22Rv1 (cell line): ENCODE measurements at regions not wholly inside any gene's neighbourhood (a gene's known extent, or its start where the extent isn't known, plus 50 kb on each side); places are given as distances from the start of the nearest gene placed in this dataset.

ENCODE experiments used
- H3K27ac ChIP-seq: fragments of 450-650 bp; 2 replicates; pipeline ENCODE4 v1.5.1; 2017
- CTCF ChIP-seq: fragments of 450-650 bp; IDR thresholded peaks from 2 replicates; pipeline ENCODE4 v1.5.1; 2017; ENCODE audit warnings: mild to moderate bottlenecking
- ZFX ChIP-seq: fragments of 450-650 bp; IDR thresholded peaks from 2 replicates; pipeline ENCODE4 v1.6.1; 2017; ENCODE audit warnings: antibody characterized with exemption, borderline replicate concordance

GRCh38 chr11:98616098-98616655 is 404.6 kb upstream of the CNTN5 start:
- H3K27ac ChIP-seq = peak overlapping the region; percentile 57
- TF ChIP-seq CTCF (no peak), ZFX (no peak)

- H3K27ac ChIP-seq = no peak overlapping the region
- TF ChIP-seq CTCF = no peak
- no peak for TF ChIP-seq ZFX
These were observed 399.0 kb upstream of the CNTN5 start for GRCh38 chr11:98621767-98622166.

GRCh38 chr11:98625526-98625925 is 395.2 kb upstream of the CNTN5 start:
- no peak for TF ChIP-seq ZFX
- TF ChIP-seq CTCF = no peak
- H3K27ac ChIP-seq = no peak overlapping the region

GRCh38 chr11:98630736-98631135 is 390.0 kb upstream of the CNTN5 start:
- TF ChIP-seq CTCF = no peak
- no peak for TF ChIP-seq ZFX
- no peak overlapping the region for H3K27ac ChIP-seq

GRCh38 chr11:98657711-98658110 is 363.0 kb upstream of the CNTN5 start:
- H3K27ac ChIP-seq = no peak overlapping the region
- TF ChIP-seq CTCF (no peak), ZFX (no peak)

- H3K27ac ChIP-seq = no peak overlapping the region
- TF ChIP-seq CTCF (no peak), ZFX (no peak)
These were observed 361.3 kb upstream of the CNTN5 start for GRCh38 chr11:98659431-98659830.

- no peak for TF ChIP-seq CTCF
- no peak for TF ChIP-seq ZFX
- H3K27ac ChIP-seq = no peak overlapping the region
These were observed 346.4 kb upstream of the CNTN5 start for GRCh38 chr11:98674390-98674789.
